ENCODE measurements at regions not wholly inside any gene's neighbourhood (a gene's known extent, or its start where the extent isn't known, plus 50 kb on each side); places are given as distances from the start of the nearest gene placed in this dataset.

DNA sequence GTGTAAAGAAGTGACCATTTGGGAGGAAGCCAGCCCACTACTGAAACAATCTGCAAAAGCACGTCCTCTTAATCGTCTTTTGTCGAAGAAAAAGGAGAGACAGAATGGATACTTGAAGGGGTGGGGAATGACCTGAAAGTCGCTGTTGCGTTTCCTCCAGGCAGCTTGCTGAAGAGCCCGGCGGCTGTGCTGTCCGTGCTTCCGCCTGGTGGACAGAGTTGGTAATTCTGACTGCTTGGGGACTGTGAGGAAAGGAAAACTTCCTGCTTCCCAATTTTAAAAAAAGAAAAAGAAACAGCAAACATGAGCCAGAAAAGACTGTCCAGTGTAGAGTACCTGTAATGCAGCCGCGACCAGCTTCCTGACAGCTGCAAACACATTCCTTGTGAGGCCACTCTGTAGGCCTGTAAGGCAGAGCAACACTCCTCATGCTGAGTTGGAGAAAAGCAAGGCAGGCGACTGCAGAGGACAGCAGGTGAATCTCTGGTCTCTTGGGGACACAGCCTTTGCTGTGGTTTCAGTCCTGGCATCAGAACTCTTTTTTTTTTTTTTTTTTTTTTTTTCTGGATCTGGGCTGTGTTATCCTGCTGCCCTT lies 251.1 kb upstream of the TBX18 start:
- Histone ChIP-seq H3K4me1 (ENCODE audit: control extremely low read depth in 1 of 4, control insufficient read depth in 4 of 4, insufficient read depth in 4 of 4, low read length in 3 of 4) (no peaks in the 10 kb centered on the region), H3K27ac (ENCODE audit: insufficient read depth in 1 of 2, low read depth in 1 of 2, low read length in 2 of 2, poor library complexity in 1 of 2, severe bottlenecking in 2 of 2) (no peak overlapping the region), H3K9me3 (ENCODE audit: control extremely low read depth in 1 of 5, control insufficient read depth in 4 of 5, insufficient read depth in 2 of 5, low read depth in 1 of 5, low read length in 4 of 5) (no peaks in the 10 kb centered on the region), H3K4me3 (ENCODE audit: control insufficient read depth in 1 of 7, extremely low read depth in 1 of 7, insufficient read depth in 4 of 7, low read depth in 2 of 7, low read length in 6 of 7) (no peak overlapping the region), H3K27me3 (replicated peaks in 2 of 5; ENCODE audit: control insufficient read depth in 4 of 5, insufficient read depth in 5 of 5, low read length in 4 of 5) (peaks cover 0 to 2% (median 0%) of the 10 kb centered on the region in 5 experiments), H3K36me3 (ENCODE audit: control insufficient read depth in 4 of 4, insufficient read depth in 4 of 4, low read length in 3 of 4) (no peaks in the 10 kb centered on the region)
- WGBS (ENCODE audit: insufficient coverage): 16% methylated on average over 10 of the region's 12 CpGs
- ChIA-PET POLR2A (no interaction called here), CTCF (no interaction called here)
- peak; percentile 0 to 26 (median 8) for DNase-seq

DNA sequence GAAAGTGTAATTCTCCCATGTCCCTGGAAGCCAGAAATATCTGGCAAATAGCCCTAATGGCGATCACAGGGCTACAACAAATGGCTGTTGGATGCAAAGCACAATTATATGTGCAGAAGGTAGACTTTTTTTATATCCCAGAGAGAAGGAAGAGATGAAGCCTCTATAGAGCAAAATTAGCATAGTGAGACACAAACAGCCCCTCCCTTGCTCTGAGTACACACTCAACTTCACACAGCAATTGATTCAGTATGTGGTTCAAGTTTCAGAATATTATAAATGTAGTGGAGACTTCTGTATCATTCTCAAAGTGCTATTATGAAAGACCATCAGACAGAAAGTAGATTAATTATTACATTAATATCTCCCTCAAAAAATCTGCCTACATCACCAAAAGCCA lies 246.5 kb upstream of the TBX18 start:
- no peak for DNase-seq
- Histone ChIP-seq H3K9me3 (ENCODE audit: control extremely low read depth in 1 of 5, control insufficient read depth in 4 of 5, insufficient read depth in 2 of 5, low read depth in 1 of 5, low read length in 4 of 5) (no peaks in the 10 kb centered on the region), H3K4me1 (ENCODE audit: control extremely low read depth in 1 of 4, control insufficient read depth in 4 of 4, insufficient read depth in 4 of 4, low read length in 3 of 4) (no peaks in the 10 kb centered on the region), H3K36me3 (ENCODE audit: control insufficient read depth in 4 of 4, insufficient read depth in 4 of 4, low read length in 3 of 4) (no peaks in the 10 kb centered on the region), H3K27me3 (replicated peaks in 2 of 5; ENCODE audit: control insufficient read depth in 4 of 5, insufficient read depth in 5 of 5, low read length in 4 of 5) (peaks cover 0 to 2% (median 0%) of the 10 kb centered on the region in 5 experiments), H3K27ac (ENCODE audit: insufficient read depth in 1 of 2, low read depth in 1 of 2, low read length in 2 of 2, poor library complexity in 1 of 2, severe bottlenecking in 2 of 2) (no peak overlapping the region), H3K4me3 (ENCODE audit: control insufficient read depth in 1 of 7, extremely low read depth in 1 of 7, insufficient read depth in 4 of 7, low read depth in 2 of 7, low read length in 6 of 7) (no peak overlapping the region)
- ChIA-PET POLR2A (no interaction called here), CTCF (no interaction called here)
- 80% methylated on average over 1 of the region's 1 CpG for WGBS (ENCODE audit: insufficient coverage)

GRCh38 chr6:85008296-85009009 lies 244.1 kb upstream of the TBX18 start:
- Histone ChIP-seq H3K9me3 (ENCODE audit: control extremely low read depth in 1 of 5, control insufficient read depth in 4 of 5, insufficient read depth in 2 of 5, low read depth in 1 of 5, low read length in 4 of 5) (no peaks in the 10 kb centered on the region), H3K4me3 (ENCODE audit: control insufficient read depth in 1 of 7, extremely low read depth in 1 of 7, insufficient read depth in 4 of 7, low read depth in 2 of 7, low read length in 6 of 7) (no peak overlapping the region), H3K27ac (ENCODE audit: insufficient read depth in 1 of 2, low read depth in 1 of 2, low read length in 2 of 2, poor library complexity in 1 of 2, severe bottlenecking in 2 of 2) (no peak overlapping the region), H3K4me1 (ENCODE audit: control extremely low read depth in 1 of 4, control insufficient read depth in 4 of 4, insufficient read depth in 4 of 4, low read length in 3 of 4) (no peaks in the 10 kb centered on the region), H3K36me3 (ENCODE audit: control insufficient read depth in 4 of 4, insufficient read depth in 4 of 4, low read length in 3 of 4) (no peaks in the 10 kb centered on the region), H3K27me3 (replicated peaks in 2 of 5; ENCODE audit: control insufficient read depth in 4 of 5, insufficient read depth in 5 of 5, low read length in 4 of 5) (no peaks in the 10 kb centered on the region)
- DNase-seq: no peak
- POLR2A ChIA-PET: no interaction called here
- CTCF ChIA-PET: no interaction called here
- 92% methylated on average over 3 of the region's 6 CpGs for WGBS (ENCODE audit: insufficient coverage)

GRCh38 chr6:85006362-85006761 lies 242.0 kb upstream of the TBX18 start:
- Histone ChIP-seq H3K4me3 (ENCODE audit: control insufficient read depth in 1 of 7, extremely low read depth in 1 of 7, insufficient read depth in 4 of 7, low read depth in 2 of 7, low read length in 6 of 7) (no peak overlapping the region), H3K27me3 (replicated peaks in 2 of 5; ENCODE audit: control insufficient read depth in 4 of 5, insufficient read depth in 5 of 5, low read length in 4 of 5) (no peaks in the 10 kb centered on the region), H3K4me1 (ENCODE audit: control extremely low read depth in 1 of 4, control insufficient read depth in 4 of 4, insufficient read depth in 4 of 4, low read length in 3 of 4) (no peaks in the 10 kb centered on the region), H3K27ac (ENCODE audit: insufficient read depth in 1 of 2, low read depth in 1 of 2, low read length in 2 of 2, poor library complexity in 1 of 2, severe bottlenecking in 2 of 2) (no peak overlapping the region), H3K9me3 (ENCODE audit: control extremely low read depth in 1 of 5, control insufficient read depth in 4 of 5, insufficient read depth in 2 of 5, low read depth in 1 of 5, low read length in 4 of 5) (no peaks in the 10 kb centered on the region), H3K36me3 (ENCODE audit: control insufficient read depth in 4 of 4, insufficient read depth in 4 of 4, low read length in 3 of 4) (no peaks in the 10 kb centered on the region)
- POLR2A ChIA-PET: no interaction called here
- DNase-seq: no peak
- CTCF ChIA-PET: no interaction called here

GRCh38 chr6:85005494-85005893 lies 241.1 kb upstream of the TBX18 start:
- no peaks in the 10 kb centered on the region for H3K9me3 ChIP-seq (ENCODE audit: control extremely low read depth in 1 of 5, control insufficient read depth in 4 of 5, insufficient read depth in 2 of 5, low read depth in 1 of 5, low read length in 4 of 5)
- H3K27me3 ChIP-seq (replicated peaks in 2 of 5; ENCODE audit: control insufficient read depth in 4 of 5, insufficient read depth in 5 of 5, low read length in 4 of 5): no peaks in the 10 kb centered on the region
- POLR2A ChIA-PET: no interaction called here
- DNase-seq: no peak
- H3K36me3 ChIP-seq (ENCODE audit: control insufficient read depth in 4 of 4, insufficient read depth in 4 of 4, low read length in 3 of 4): no peaks in the 10 kb centered on the region
- no peak overlapping the region for H3K4me3 ChIP-seq (ENCODE audit: control insufficient read depth in 1 of 7, extremely low read depth in 1 of 7, insufficient read depth in 4 of 7, low read depth in 2 of 7, low read length in 6 of 7)
- no peak overlapping the region for H3K27ac ChIP-seq (ENCODE audit: insufficient read depth in 1 of 2, low read depth in 1 of 2, low read length in 2 of 2, poor library complexity in 1 of 2, severe bottlenecking in 2 of 2)
- WGBS (ENCODE audit: insufficient coverage): 80% methylated on average over 1 of the region's 3 CpGs
- no peaks in the 10 kb centered on the region for H3K4me1 ChIP-seq (ENCODE audit: control extremely low read depth in 1 of 4, control insufficient read depth in 4 of 4, insufficient read depth in 4 of 4, low read length in 3 of 4)
- CTCF ChIA-PET: no interaction called here

DNA sequence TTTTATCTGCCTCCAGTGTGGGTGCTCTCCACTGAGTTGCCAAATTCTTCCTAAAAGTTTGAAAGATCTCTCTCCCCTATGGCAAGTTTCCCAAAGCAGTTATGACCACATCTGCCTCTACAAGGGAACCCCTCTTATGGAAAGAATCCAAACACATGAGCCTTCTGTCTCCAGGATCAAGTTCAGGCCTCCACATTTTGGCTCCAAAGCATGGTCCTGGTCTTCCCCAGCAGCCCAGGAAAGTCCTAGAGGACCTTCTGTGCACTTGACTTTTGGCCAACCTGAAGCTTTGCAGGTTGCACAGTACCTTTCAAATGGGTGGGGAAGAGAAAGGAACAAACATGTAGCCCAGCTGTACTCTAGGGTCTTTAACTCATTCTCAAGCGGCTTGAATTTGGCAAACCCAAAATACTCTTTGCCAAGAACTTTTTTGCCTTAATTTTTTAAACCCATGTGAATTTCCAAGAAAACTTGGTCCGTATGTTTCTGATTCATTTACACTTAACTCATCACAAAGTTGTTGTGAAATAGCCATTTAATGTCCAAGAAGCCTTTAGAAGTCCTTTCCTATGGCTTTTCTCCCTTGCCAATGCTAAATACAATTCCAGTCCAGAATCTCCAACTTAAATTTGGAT lies 240.1 kb upstream of the TBX18 start:
- DNase-seq: no peak
- POLR2A ChIA-PET: no interaction called here
- CTCF ChIA-PET: no interaction called here
- no peaks in the 10 kb centered on the region for H3K9me3 ChIP-seq (ENCODE audit: control extremely low read depth in 1 of 5, control insufficient read depth in 4 of 5, insufficient read depth in 2 of 5, low read depth in 1 of 5, low read length in 4 of 5)
- H3K4me1 ChIP-seq (ENCODE audit: control extremely low read depth in 1 of 4, control insufficient read depth in 4 of 4, insufficient read depth in 4 of 4, low read length in 3 of 4): no peaks in the 10 kb centered on the region
- H3K27ac ChIP-seq (ENCODE audit: insufficient read depth in 1 of 2, low read depth in 1 of 2, low read length in 2 of 2, poor library complexity in 1 of 2, severe bottlenecking in 2 of 2): no peak overlapping the region
- H3K4me3 ChIP-seq (ENCODE audit: control insufficient read depth in 1 of 7, extremely low read depth in 1 of 7, insufficient read depth in 4 of 7, low read depth in 2 of 7, low read length in 6 of 7): no peak overlapping the region
- H3K27me3 ChIP-seq (replicated peaks in 2 of 5; ENCODE audit: control insufficient read depth in 4 of 5, insufficient read depth in 5 of 5, low read length in 4 of 5): no peaks in the 10 kb centered on the region
- no peaks in the 10 kb centered on the region for H3K36me3 ChIP-seq (ENCODE audit: control insufficient read depth in 4 of 4, insufficient read depth in 4 of 4, low read length in 3 of 4)
- WGBS (ENCODE audit: insufficient coverage): 92% methylated on average over 2 of the region's 2 CpGs

DNA sequence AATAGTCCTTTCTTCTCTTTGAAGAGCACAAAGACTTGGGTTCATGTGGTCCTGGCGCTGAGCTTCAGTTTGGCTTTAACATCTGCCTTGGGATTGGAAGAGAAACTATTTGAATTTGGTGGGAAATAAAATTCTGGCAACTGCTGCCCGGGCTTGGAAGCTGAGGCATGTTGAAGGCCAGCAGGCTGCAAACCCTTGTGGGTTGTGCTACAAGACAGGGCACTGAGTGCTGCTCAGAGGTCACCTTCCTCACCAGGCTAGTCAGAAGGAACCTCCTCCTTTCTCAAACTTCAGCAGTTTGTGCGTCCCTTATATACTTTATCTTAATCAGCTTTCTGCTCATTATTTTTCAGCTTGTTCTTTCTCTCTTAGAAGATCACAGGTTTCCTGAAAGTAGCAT lies 238.4 kb upstream of the TBX18 start:
- CTCF ChIA-PET: no interaction called here
- Histone ChIP-seq H3K9me3 (ENCODE audit: control extremely low read depth in 1 of 5, control insufficient read depth in 4 of 5, insufficient read depth in 2 of 5, low read depth in 1 of 5, low read length in 4 of 5) (no peaks in the 10 kb centered on the region), H3K27me3 (replicated peaks in 2 of 5; ENCODE audit: control insufficient read depth in 4 of 5, insufficient read depth in 5 of 5, low read length in 4 of 5) (no peaks in the 10 kb centered on the region), H3K4me3 (ENCODE audit: control insufficient read depth in 1 of 7, extremely low read depth in 1 of 7, insufficient read depth in 4 of 7, low read depth in 2 of 7, low read length in 6 of 7) (no peak overlapping the region), H3K36me3 (ENCODE audit: control insufficient read depth in 4 of 4, insufficient read depth in 4 of 4, low read length in 3 of 4) (no peaks in the 10 kb centered on the region), H3K27ac (ENCODE audit: insufficient read depth in 1 of 2, low read depth in 1 of 2, low read length in 2 of 2, poor library complexity in 1 of 2, severe bottlenecking in 2 of 2) (no peak overlapping the region), H3K4me1 (ENCODE audit: control extremely low read depth in 1 of 4, control insufficient read depth in 4 of 4, insufficient read depth in 4 of 4, low read length in 3 of 4) (no peaks in the 10 kb centered on the region)
- POLR2A ChIA-PET: no interaction called here
- DNase-seq: no peak
- 94% methylated on average over 2 of the region's 3 CpGs for WGBS (ENCODE audit: insufficient coverage)

Measured in common myeloid progenitor, CD34-positive (primary cell).